ENCODE measurements at regions not wholly inside any gene's neighbourhood (a gene's known extent, or its start where the extent isn't known, plus 50 kb on each side); places are given as distances from the start of the nearest gene placed in this dataset.

- BruUV-seq (replicated peaks), result no TSS peak
- Histone ChIP-seq H3K4me3 (no peak overlapping the region), H3K27ac (ENCODE audit: extremely low read depth, low read depth, low read length) (no peak overlapping the region), H3K4me1 (replicated peaks in 1 of 2; ENCODE audit: control insufficient read depth in 2 of 2, insufficient read depth in 2 of 2, low read length in 2 of 2) (no peaks in the 10 kb centered on the region), H3K36me3 (ENCODE audit: control insufficient read depth, insufficient read depth, low read length) (no peaks in the 10 kb centered on the region), H3K9me3 (replicated peaks; ENCODE audit: control insufficient read depth, insufficient read depth, low read depth, low read length) (no peaks in the 10 kb centered on the region), H3K9me1 (ENCODE audit: control insufficient read depth, insufficient read depth, low read length) (no peaks in the 10 kb centered on the region), H2AFZ (ENCODE audit: low read depth, low read length) (no peak overlapping the region), H3K4me2 (ENCODE audit: insufficient read depth, low read length) (no peak overlapping the region), H3K9ac (ENCODE audit: insufficient read depth in 1 of 2, low read depth in 2 of 2, low read length in 2 of 2) (no peak overlapping the region), H3K27me3 (ENCODE audit: control insufficient read depth in 2 of 2, insufficient read depth in 2 of 2, low read length in 2 of 2) (no peaks in the 10 kb centered on the region), H4K20me1 (replicated peaks; ENCODE audit: control insufficient read depth, insufficient read depth, low read length) (no peaks in the 10 kb centered on the region), H3K79me2 (ENCODE audit: control insufficient read depth, insufficient read depth, low read length) (no peaks in the 10 kb centered on the region)
- no peak for TF ChIP-seq TSC22D4 (tag; IDR thresholded peaks at IDR 0.05)
- no peak for TF ChIP-seq FOXK2 (conservative IDR thresholded peaks at IDR 0.05 in 1 of 2, IDR thresholded peaks at IDR 0.05 in 1 of 2; ENCODE audit: low read depth in 2 of 2)
- no peak for TF ChIP-seq AFF4 (CRISPR knock-in tag; IDR thresholded peaks at IDR 0.05)
- no peak for TF ChIP-seq ARID2 (IDR thresholded peaks at IDR 0.05)
- TF ChIP-seq RBBP5 (IDR thresholded peaks at IDR 0.05; ENCODE audit: borderline replicate concordance, insufficient read depth, low read length, poor library complexity, severe bottlenecking), result no peak
- TF ChIP-seq U2AF1 (optimal IDR thresholded peaks at IDR 0.05; ENCODE audit: low read depth, low read length), result no peak
- TF ChIP-seq TCF7L2 (IDR thresholded peaks at IDR 0.05; ENCODE audit: low read depth, low read length), result no peak
- TF ChIP-seq CHCHD3 (CRISPR knock-in tag; IDR thresholded peaks at IDR 0.05), result no peak
- no peak for TF ChIP-seq NR2C2 (CRISPR knock-in tag; IDR thresholded peaks at IDR 0.05)
- TF ChIP-seq NR2C2 (tag; IDR thresholded peaks at IDR 0.05), result no peak
- no peak for TF ChIP-seq ZNF24 (IDR thresholded peaks at IDR 0.05)
- intact Hi-C loops (cut with micrococcal nuclease) (no loop called here), in situ Hi-C loops (cut with MboI) (no loop called here)
- ATAC-seq, result no peak
- no peak for FAIRE-seq
- 0% methylated on average over 3 of the region's 3 CpGs for WGBS (ENCODE audit: insufficient coverage, low coverage, missing lambda C conversion rate)
- POLR2A ChIA-PET, result no interaction called here
- no peak for DNase-seq (ENCODE audit: extremely low read depth in 1 of 4, low spot score in 3 of 4)
- CTCF ChIA-PET (ENCODE audit: low intra/inter-chr PET ratio), result no interaction called here
These were observed 170.3 kb upstream of the PUM3 start for GRCh38 chr9:3014178-3014577.

Measured in K562 (cell line).